Astrocyte of the cerebellum (primary cell): ENCODE measurements at regions not wholly inside any gene's neighbourhood (a gene's known extent, or its start where the extent isn't known, plus 50 kb on each side); places are given as distances from the start of the nearest gene placed in this dataset.

Experiments
- DNase-seq: peaks from one replicate; pipeline ENCODE4 v3.0.0-alpha.2; 2011; ENCODE audit warnings: low read depth
- H3K4me3 ChIP-seq: 2 replicates; pipeline ENCODE4 v1.5.1; 2011; ENCODE audit warnings: mild to moderate bottlenecking, low read depth, low read length, moderate library complexity
- in situ Hi-C: cut with HindIII; loops from 2 replicates; pipeline ENCODE4 v1.10.0; 2017; ENCODE audit warnings: low sequenced_read_pairs
- TF ChIP-seq, protein P1 (sequence below): IDR thresholded peaks from 2 replicates; pipeline ENCODE4 v1.5.1; 2012; ENCODE audit warnings: low read length, low read depth, moderate library complexity, mild to moderate bottlenecking; ENCODE audit errors: missing control alignments

DNA sequence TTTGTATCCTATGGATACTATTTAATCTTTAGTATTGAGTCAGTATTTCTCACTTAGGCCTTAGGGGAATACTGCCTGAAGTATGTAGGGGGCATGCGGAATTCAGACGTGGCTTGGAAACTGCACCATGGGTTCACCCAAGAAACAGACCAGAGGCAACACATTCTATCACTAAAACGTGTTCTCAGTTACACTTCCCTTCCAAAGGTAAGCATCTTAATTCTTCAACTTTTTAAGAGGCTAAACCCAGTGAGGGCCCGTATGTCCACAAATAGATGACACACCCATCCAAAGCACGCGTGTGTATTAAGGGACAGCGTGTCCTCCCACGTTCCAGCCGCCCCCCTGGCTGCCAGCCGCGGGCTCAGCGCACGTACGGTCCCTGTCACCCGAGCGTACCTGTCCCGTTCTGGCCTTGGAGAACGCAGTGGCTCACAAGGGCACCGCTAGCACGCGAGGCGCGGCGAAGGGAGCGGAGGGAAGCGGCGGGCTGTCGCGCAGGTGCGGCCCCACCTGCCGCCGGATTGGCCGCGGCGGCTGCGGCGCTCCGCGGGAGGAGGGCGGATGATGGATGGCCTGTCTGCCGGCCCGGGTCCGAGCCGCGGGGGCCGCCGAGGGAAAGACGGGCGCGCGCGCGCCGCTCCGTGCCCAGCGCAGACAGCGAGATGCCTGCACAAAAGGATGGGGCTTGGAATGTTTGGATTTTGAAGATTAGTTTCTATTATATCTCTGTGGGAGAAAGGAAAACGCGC, 1003.9 kb upstream of the NR2F2 start:
- H3K4me3 ChIP-seq = peak overlapping the region; percentile 42
- in situ Hi-C loops = no loop called here

DNA sequence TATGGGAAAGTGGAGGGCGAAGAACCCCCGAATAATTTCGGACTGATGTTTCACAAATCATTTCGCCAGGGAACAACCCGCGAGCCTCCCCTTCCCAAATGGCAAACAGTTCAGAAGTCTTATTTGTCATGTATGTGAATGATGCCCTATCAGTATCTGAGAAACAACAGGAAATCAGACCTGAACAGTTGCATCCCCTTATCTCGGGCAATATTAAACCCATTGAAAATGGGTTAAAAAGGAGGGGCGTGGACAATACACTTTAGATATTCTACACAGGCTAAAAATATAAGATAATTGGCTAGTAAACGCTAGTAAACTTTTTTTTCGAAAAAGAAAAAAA, 1003.3 kb upstream of the NR2F2 start:
- peak overlapping the region; percentile 42 for H3K4me3 ChIP-seq
- in situ Hi-C loops = no loop called here
- TF ChIP-seq, protein P1, sequence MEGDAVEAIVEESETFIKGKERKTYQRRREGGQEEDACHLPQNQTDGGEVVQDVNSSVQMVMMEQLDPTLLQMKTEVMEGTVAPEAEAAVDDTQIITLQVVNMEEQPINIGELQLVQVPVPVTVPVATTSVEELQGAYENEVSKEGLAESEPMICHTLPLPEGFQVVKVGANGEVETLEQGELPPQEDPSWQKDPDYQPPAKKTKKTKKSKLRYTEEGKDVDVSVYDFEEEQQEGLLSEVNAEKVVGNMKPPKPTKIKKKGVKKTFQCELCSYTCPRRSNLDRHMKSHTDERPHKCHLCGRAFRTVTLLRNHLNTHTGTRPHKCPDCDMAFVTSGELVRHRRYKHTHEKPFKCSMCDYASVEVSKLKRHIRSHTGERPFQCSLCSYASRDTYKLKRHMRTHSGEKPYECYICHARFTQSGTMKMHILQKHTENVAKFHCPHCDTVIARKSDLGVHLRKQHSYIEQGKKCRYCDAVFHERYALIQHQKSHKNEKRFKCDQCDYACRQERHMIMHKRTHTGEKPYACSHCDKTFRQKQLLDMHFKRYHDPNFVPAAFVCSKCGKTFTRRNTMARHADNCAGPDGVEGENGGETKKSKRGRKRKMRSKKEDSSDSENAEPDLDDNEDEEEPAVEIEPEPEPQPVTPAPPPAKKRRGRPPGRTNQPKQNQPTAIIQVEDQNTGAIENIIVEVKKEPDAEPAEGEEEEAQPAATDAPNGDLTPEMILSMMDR = no peak
- DNase-seq = no peak

More for the DNA sequence above, 1003.9 kb upstream of the NR2F2 start:
- TF ChIP-seq, protein P1 = no peak
- DNase-seq = no peak

DNA sequence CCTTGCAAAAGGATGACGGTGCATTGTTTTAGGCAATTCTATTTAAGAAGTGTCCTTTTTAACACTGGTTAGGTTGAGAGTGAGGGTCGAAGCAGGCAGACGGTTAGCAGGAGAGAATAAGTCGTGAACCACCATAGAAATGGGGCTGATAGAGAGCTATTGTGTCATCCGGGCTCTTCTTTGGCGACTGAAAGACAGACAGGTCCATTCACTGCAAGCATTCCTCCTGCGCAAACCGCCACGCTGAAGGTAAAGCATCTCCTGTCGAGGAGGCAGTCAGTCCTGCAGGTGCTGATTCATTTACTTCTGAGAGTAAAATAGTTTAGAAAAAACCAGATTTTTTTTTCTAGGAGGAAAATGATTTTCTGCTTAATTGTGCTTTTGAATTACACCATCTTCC, 1002.8 kb upstream of the NR2F2 start:
- no peak for DNase-seq
- in situ Hi-C loops = no loop called here
- TF ChIP-seq, protein P1 = no peak
- no peak overlapping the region for H3K4me3 ChIP-seq

DNA sequence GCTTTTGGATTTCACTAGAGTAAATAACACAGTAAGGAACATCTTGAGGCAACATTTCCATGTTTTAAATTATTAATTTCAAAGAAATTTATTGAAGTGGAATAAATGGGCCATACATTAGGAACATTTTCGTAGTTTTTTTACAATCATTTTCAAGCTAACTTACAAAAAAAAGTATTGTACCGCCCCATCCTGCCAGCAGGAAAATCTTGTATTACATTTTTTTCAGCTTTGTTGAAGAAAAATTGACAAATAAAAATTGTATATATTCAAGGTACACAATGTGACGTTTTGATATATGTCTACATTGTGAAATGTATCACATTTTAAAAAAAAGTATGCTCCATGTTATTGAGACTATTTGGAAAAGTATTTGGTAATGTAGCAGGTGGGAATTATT, 1001.9 kb upstream of the NR2F2 start:
- in situ Hi-C loops = no loop called here
- H3K4me3 ChIP-seq = no peak overlapping the region
- no peak for DNase-seq
- TF ChIP-seq, protein P1 = no peak

DNA sequence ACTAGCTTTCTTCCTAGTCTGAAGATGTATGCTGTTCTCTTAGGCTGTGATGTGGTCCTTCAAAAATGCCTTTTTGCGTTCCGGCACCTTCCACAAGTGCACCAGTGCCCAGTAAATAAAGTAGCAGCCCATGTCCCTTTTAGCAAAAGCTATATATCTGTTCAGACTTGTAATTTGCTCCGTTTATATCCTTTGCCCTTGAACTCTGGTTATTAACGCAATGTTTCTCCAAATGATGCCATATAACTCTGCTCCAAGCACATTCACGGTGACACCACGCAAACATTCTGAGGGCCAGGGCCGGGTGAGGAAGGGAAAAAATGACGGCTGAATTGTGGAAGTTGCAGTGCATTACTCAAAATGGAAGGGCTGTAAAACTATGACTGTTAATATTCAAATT, 1001.1 kb upstream of the NR2F2 start:
- in situ Hi-C loops = no loop called here
- no peak for DNase-seq
- H3K4me3 ChIP-seq = no peak overlapping the region
- TF ChIP-seq, protein P1 = no peak

- TF ChIP-seq, protein P1 = no peak
- no peak overlapping the region for H3K4me3 ChIP-seq
- in situ Hi-C loops = no loop called here
- DNase-seq = no peak
Measured at GRCh38 chr15:95341686-95342085, 988.8 kb upstream of the NR2F2 start.
